HG02571 (cell line): ENCODE measurements at regions not wholly inside any gene's neighbourhood (a gene's known extent, or its start where the extent isn't known, plus 50 kb on each side); places are given as distances from the start of the nearest gene placed in this dataset.
"Not testable (repeated sequence)": the region's sequence is repeated elsewhere in the genome, so short reads cannot be mapped to it uniquely, and the experiment has no call there.

Experiments used
- ATAC-seq: cut with Tn5 transposase; IDR thresholded peaks from one replicate; pipeline ENCODE4 v1.9.1; 2021; ENCODE audit warnings: mild to moderate bottlenecking, moderate library complexity; ENCODE audit not compliant: unreplicated experiment

DNA sequence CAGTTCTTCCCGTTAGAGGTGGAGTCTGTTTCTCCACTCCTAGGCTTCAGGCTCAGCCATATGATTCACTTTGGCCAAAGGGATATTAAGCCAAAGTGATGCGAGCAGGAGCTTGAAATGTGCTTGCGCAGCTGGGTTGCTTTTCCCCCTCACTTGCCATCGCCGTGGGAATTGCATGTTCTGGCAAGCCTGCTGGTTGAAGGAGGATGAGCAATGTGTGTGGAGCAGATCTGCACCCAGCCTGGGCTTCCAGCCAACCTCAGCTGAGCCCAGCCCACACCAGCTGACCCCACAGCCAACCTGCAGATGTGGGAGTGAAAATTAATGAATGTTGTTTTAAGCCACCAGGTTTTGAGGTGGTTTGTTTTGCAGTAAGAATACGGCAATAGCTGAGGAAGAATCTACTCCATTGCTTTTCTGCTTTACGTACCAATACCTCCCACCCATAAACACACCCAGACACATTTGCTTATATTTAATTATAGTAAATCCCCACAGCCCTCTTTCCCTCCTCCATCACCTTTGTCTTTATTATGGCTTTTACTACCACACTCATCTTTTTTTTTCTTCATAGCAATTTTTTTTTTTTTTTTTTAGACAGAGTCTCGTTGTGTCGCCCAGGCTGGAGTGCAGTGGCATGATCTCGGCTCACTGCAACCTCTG, 132.8 kb upstream of the FUNDC1 start:
- no peak for ATAC-seq

DNA sequence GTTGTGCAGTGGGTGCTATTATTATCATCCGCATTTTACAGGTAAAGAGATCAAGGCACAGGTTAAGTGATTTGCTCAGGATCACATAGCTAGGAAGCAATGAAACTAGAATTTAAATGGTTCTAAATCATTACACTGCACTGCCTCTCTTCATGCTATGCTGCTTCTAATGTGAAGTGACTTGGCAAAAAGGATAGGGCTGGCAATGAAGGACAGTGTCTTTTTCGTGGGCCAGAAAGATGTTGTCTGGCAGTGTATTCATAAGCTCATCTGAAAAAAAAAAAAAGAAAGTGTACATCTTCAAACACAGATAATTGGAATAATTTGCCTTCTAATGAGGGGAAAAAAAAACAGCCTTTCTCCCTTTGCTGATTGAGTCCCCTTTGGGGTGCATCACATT, 132.2 kb upstream of the FUNDC1 start:
- ATAC-seq: no peak

DNA sequence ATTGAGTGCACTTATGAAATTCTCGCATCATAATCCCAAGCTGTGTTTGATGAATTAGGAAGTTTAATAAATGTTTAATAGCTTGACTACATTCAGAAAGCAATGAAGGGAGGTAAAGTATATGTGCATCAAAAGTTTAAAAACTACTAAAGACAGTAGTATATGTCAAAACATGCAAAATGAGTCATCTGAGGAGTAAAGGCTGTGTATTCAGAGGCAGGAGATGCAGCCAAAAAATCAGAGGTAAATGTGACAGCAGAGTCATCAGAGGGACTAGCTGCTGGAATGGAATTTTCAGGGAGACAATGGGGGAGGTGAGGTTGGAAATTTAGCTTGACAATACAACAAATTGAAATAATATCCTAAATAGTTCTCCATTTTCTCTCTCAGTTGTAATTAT, 127.0 kb upstream of the FUNDC1 start:
- ATAC-seq: no peak

DNA sequence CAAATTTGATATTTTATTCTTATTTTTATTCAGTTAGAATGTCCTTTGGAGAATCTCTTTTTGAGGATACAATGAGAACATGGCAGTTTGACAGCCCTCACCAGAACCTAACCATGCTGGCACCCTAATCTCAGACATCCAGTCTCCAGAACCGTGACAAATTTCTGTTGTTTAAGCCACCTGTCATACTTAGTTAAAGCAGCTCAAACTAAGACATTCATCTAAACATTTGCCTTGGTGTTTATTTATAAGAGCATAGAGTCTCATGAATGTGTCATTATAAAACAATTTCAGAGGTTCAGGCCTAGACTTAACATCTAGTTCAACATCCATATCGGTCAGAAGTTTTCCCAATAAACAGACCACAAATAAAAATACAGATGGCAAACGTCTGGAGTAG, 125.1 kb upstream of the FUNDC1 start:
- no peak for ATAC-seq

DNA sequence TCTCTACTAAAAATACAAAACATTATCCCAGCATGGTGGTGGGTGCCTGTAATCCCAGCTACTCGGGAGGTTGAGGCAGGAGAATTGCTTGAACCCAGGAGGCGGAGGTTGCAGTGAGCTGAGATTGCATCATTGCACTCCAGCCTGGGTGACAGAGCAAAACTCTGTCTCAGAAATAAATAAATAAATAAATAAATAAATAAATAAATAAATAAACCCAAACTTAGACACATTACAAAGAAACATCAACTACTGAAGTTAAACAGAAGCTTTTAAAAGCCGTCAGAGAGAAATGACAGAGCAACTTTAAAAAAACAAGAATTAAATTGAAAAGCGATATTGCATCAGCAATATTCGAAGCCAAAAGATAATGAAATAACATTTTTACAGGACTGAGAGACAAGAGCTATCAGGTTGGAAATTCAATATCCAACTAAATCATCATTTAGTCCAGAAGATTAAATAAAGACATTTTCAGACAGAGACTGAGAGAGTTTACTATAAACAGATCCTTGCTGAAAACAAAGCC, 115.1 kb upstream of the FUNDC1 start:
- ATAC-seq: not testable (repeated sequence)

DNA sequence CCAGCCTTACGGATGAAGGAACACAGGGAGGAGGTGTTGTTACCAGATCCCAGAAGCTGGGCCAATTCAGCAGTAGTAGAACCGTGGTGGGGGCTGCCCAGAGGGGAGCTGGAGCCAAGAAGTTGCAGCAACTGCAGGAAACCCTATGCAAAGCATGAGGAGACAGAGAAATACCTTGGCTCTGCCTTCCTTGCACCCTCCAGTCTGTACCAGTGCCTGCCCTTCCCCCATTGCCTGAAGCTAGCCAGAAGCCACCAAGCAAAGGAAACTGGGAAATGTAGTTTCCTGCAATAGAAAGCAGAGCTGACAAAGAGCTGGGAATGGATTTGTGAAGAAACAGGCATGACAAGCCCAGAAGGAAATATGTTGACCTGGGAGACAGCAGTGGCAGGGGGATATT, 108.7 kb upstream of the FUNDC1 start:
- ATAC-seq: no peak

DNA sequence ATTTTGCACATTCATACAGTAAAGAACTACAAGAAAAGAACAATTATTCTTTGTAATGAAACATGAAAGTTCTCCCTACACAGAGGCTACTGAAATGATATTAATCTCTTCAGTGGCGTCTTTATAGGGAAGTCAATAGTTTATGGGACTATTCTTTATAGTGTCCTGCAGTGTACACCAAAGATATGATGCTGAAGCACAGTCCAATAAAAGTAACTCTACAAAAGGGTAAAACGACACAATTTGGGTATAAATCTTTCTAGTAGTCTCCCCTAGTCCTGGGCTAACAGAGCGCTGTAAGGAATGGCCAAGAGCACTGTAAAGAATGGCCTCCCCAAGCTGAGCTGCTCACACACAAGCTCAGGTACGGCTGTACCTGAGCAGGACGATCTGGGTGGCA, 101.1 kb upstream of the FUNDC1 start:
- ATAC-seq: no peak

DNA sequence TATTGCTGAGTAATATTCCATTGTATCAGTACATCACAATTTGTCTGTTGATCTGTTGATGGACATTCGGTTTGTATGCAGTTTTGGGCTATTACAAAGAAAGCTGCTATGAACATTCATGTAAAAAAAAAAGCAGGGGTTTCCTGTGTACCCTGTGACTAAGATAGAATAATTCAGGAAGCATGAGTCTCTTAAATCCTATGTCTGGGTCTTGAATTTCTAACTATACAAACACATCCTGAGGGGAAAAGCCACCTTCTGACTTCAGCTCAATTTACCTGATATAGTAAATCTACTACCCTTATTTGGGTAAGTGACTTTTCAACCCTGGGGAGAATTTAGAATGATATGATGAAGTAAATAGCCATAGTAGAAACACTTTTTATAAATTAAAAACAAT, 94.6 kb upstream of the FUNDC1 start:
- no peak for ATAC-seq

DNA sequence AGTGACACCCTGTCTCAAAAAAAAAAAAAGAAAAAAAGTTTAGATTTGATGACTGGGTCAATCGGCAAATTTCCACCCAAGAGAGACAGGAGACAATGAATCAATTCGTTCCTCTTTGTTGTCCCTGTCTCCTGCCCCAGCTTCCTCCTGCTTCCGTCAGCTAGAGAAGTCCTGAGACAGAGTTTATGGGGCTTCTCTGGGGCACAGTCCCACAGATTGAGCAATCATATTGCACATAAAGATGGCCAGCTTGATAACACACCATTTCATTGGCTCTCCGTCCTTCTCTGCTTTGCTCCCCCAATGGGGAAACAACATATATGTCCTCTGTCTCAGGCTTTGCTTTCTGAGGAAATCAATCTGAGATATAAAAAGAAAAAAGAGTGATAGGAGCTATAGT, 78.4 kb upstream of the FUNDC1 start:
- ATAC-seq: no peak

DNA sequence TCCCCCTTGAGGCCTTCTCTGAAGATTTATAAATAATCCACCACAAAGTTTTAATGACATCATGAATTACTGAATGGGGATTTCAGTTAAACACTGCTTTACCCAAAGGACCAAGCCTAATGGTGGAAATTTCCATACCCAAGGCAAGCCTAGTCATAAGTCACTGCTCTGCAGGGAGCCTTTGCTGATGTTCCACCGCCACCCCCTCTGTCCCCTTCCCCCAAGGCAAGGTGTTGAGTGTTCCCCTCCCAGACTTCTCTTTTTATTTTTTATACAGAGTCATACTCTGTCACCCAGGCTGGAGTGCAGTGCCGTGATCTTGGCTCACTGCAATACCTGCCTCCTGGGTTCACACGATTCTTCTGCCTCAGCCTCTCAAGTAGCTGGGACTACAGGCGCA, 76.4 kb upstream of the FUNDC1 start:
- ATAC-seq: no peak

DNA sequence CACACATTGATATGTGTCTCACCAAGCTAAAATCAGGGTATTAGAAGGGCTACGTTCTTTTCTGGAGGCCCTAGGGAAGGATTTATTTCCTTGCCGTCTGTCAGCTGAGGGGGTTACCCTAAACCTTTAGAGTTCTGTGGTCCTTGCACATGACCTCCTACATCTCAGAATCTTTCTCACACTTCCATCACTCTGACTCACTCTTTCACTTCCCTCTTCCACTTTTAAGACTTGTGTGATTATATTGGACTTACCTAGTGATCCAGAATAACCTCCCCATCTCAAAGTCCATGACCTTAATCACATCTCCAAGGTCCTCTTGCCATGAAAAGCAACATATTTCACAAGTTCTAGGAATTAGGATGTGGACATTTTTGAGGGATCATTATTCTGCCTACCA, 53.6 kb upstream of the FUNDC1 start:
- peak; percentile 82 for ATAC-seq
